ENCODE measurements at regions not wholly inside any gene's neighbourhood (a gene's known extent, or its start where the extent isn't known, plus 50 kb on each side); places are given as distances from the start of the nearest gene placed in this dataset.
"Not testable (repeated sequence)": the region's sequence is repeated elsewhere in the genome, so short reads cannot be mapped to it uniquely, and the experiment has no call there.

- Histone ChIP-seq H3K36me3 (ENCODE audit: control insufficient read depth, insufficient read depth, low read length) (no peaks in the 10 kb centered on the region), H3K27me3 (ENCODE audit: control insufficient read depth, insufficient read depth, low read length) (no peaks in the 10 kb centered on the region), H3K4me3 (ENCODE audit: low read depth, low read length) (no peak overlapping the region)
- no peak for DNase-seq (ENCODE audit: low read depth)
- TF ChIP-seq CTCF (IDR thresholded peaks at IDR 0.05; ENCODE audit: insufficient read depth, low read depth, low read length): no peak
- ChIA-PET POLR2A (no interaction called here), CTCF (interaction anchor here (0.9 kb wide), 1 partner anchor 65 kb away, joined by 4 read pairs; no protein-coding TSS in a partner anchor)
Measured at GRCh38 chr4:155047755-155048154, 160.7 kb upstream of the NPY2R start.

GRCh38 chr4:155054042-155054441, 154.4 kb upstream of the NPY2R start:
- DNase-seq (ENCODE audit: low read depth); H3K36me3 ChIP-seq (ENCODE audit: control insufficient read depth, insufficient read depth, low read length); POLR2A ChIA-PET; H3K4me3 ChIP-seq (ENCODE audit: low read depth, low read length); CTCF ChIA-PET; H3K27me3 ChIP-seq (ENCODE audit: control insufficient read depth, insufficient read depth, low read length): not testable (repeated sequence)

- POLR2A ChIA-PET: no interaction called here
- CTCF ChIA-PET: no interaction called here
- no peak overlapping the region for H3K4me3 ChIP-seq (ENCODE audit: low read depth, low read length)
- H3K27me3 ChIP-seq (ENCODE audit: control insufficient read depth, insufficient read depth, low read length): no peaks in the 10 kb centered on the region
- no peak for TF ChIP-seq CTCF (IDR thresholded peaks at IDR 0.05; ENCODE audit: insufficient read depth, low read depth, low read length)
- no peaks in the 10 kb centered on the region for H3K36me3 ChIP-seq (ENCODE audit: control insufficient read depth, insufficient read depth, low read length)
- DNase-seq (ENCODE audit: low read depth): no peak
Measured at GRCh38 chr4:155060419-155060818, 148.0 kb upstream of the NPY2R start.

GRCh38 chr4:155060873-155061272, 147.6 kb upstream of the NPY2R start:
- ChIA-PET CTCF (no interaction called here), POLR2A (no interaction called here)
- no peaks in the 10 kb centered on the region for H3K36me3 ChIP-seq (ENCODE audit: control insufficient read depth, insufficient read depth, low read length)
- DNase-seq (ENCODE audit: low read depth): no peak
- H3K4me3 ChIP-seq (ENCODE audit: low read depth, low read length): no peak overlapping the region
- no peaks in the 10 kb centered on the region for H3K27me3 ChIP-seq (ENCODE audit: control insufficient read depth, insufficient read depth, low read length)
- no peak for TF ChIP-seq CTCF (IDR thresholded peaks at IDR 0.05; ENCODE audit: insufficient read depth, low read depth, low read length)

- Histone ChIP-seq H3K4me3 (ENCODE audit: low read depth, low read length) (no peak overlapping the region), H3K27me3 (ENCODE audit: control insufficient read depth, insufficient read depth, low read length) (no peaks in the 10 kb centered on the region), H3K36me3 (ENCODE audit: control insufficient read depth, insufficient read depth, low read length) (no peaks in the 10 kb centered on the region)
- CTCF ChIA-PET: no interaction called here
- POLR2A ChIA-PET: no interaction called here
- no peak for DNase-seq (ENCODE audit: low read depth)
- no peak for TF ChIP-seq CTCF (IDR thresholded peaks at IDR 0.05; ENCODE audit: insufficient read depth, low read depth, low read length)
Measured at GRCh38 chr4:155062948-155063347, 145.5 kb upstream of the NPY2R start.

GRCh38 chr4:155064934-155065333, 143.5 kb upstream of the NPY2R start:
- CTCF ChIA-PET; H3K36me3 ChIP-seq (ENCODE audit: control insufficient read depth, insufficient read depth, low read length); DNase-seq (ENCODE audit: low read depth); POLR2A ChIA-PET; H3K4me3 ChIP-seq (ENCODE audit: low read depth, low read length); H3K27me3 ChIP-seq (ENCODE audit: control insufficient read depth, insufficient read depth, low read length): not testable (repeated sequence)
